Prostate gland (tissue), 2 donors: ENCODE measurements at regions not wholly inside any gene's neighbourhood (a gene's known extent, or its start where the extent isn't known, plus 50 kb on each side); places are given as distances from the start of the nearest gene placed in this dataset.
"Not testable (repeated sequence)": the region's sequence is repeated elsewhere in the genome, so short reads cannot be mapped to it uniquely, and the experiment has no call there.

Experiments
- DNase-seq: peaks from one replicate; pipeline ENCODE4 v3.0.0-alpha.2; 2019; ENCODE audit warnings: low spot score
- H3K27ac ChIP-seq, 2 donors: fragments of 200-600 bp; sonication (generic); 2 replicates each; pipeline ENCODE4 v1.5.1; 2017 to 2019
- H3K27me3 ChIP-seq: fragments of 200-600 bp; sonication (generic); replicated peaks from 2 replicates; pipeline ENCODE4 v1.5.1; 2019; ENCODE audit not compliant: insufficient read depth
- H3K36me3 ChIP-seq, 2 donors: fragments of 200-600 bp; sonication (generic); 1 replicate in 1 of 2; 2 replicates in 1 of 2; pipeline versions ENCODE4 v1.5.1 to v1.8.1; 2017 to 2019
- H3K4me1 ChIP-seq: fragments of 200-600 bp; sonication (generic); replicated peaks from 2 replicates; pipeline ENCODE4 v1.5.1; 2019
- H3K4me3 ChIP-seq, 2 donors: fragments of 200-600 bp; sonication (generic); 2 replicates each; pipeline ENCODE4 v1.5.1; 2017 to 2019
- H3K9me3 ChIP-seq: fragments of 200-600 bp; sonication (generic); 2 replicates; pipeline ENCODE4 v1.5.1; 2017
- POLR2A ChIP-seq: fragments of 450-650 bp; IDR thresholded peaks from one replicate; pipeline ENCODE4 v1.6.1; 2016; ENCODE audit warnings: antibody characterized with exemption, mild to moderate bottlenecking
- POLR2AphosphoS5 ChIP-seq: sonication (generic); formaldehyde crosslinking; IDR thresholded peaks from one replicate; pipeline ENCODE4 v1.6.1; 2017; ENCODE audit warnings: antibody characterized with exemption
- WGBS: methylation state at CpG from one replicate; pipeline ENCODE4 v1.1.5; 2018; 5-methylcytosine and 5-hydroxymethylcytosine counted together
- intact Hi-C: fragments of 100-400 bp; cut with DNase I; formaldehyde crosslinking; loops from one replicate; pipeline ENCODE4 v1.14.2; 2022
- TF ChIP-seq, protein P1 (sequence below), 4 experiments: fragments of 200-600 bp in 2 of 4; fragments of 450-650 bp in 2 of 4; sonication (generic) in 2 of 4; IDR thresholded peaks; 1 replicate in 3 of 4; 2 replicates in 1 of 4; pipeline ENCODE4 v1.5.1; 2016 to 2019; ENCODE audit warnings: antibody characterized with exemption in 4 of 4, mild to moderate bottlenecking in 2 of 4, moderate library complexity in 2 of 4

DNA sequence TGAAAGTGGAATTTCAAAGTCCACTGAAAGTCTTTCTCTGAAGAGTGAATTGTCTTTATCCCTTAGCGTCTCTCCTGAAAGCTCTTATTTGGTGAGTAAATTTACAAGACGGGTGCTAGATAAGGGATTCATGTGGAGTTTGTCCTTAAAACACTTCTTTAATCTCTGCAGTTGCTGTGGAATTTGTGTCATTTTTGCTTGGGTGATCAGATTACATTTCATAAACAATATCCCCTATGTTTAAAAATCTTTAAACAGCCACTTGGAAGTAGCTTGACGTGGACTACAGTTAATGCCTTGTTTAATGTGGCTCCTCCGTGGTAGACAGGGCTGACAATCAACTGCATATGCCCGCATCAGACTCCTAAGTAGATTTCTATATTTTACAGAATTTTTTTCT lies 175.4 kb upstream of the ZNF217 start:
- DNase-seq = no peak
- intact Hi-C loops = no loop called here
- H3K27me3 ChIP-seq = no peaks in the 10 kb centered on the region
- H3K27ac ChIP-seq = no peak overlapping the region
- H3K9me3 ChIP-seq = no peaks in the 10 kb centered on the region
- H3K4me1 ChIP-seq = no peaks in the 10 kb centered on the region
- no peaks in the 10 kb centered on the region for H3K36me3 ChIP-seq
- no peak overlapping the region for H3K4me3 ChIP-seq
- 38% methylated on average over 5 of the region's 5 CpGs for WGBS
- TF ChIP-seq POLR2A (no peak), POLR2AphosphoS5 (no peak)
- TF ChIP-seq, protein P1, sequence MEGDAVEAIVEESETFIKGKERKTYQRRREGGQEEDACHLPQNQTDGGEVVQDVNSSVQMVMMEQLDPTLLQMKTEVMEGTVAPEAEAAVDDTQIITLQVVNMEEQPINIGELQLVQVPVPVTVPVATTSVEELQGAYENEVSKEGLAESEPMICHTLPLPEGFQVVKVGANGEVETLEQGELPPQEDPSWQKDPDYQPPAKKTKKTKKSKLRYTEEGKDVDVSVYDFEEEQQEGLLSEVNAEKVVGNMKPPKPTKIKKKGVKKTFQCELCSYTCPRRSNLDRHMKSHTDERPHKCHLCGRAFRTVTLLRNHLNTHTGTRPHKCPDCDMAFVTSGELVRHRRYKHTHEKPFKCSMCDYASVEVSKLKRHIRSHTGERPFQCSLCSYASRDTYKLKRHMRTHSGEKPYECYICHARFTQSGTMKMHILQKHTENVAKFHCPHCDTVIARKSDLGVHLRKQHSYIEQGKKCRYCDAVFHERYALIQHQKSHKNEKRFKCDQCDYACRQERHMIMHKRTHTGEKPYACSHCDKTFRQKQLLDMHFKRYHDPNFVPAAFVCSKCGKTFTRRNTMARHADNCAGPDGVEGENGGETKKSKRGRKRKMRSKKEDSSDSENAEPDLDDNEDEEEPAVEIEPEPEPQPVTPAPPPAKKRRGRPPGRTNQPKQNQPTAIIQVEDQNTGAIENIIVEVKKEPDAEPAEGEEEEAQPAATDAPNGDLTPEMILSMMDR (IDR thresholded peaks at IDR 0.05) = no peak

DNA sequence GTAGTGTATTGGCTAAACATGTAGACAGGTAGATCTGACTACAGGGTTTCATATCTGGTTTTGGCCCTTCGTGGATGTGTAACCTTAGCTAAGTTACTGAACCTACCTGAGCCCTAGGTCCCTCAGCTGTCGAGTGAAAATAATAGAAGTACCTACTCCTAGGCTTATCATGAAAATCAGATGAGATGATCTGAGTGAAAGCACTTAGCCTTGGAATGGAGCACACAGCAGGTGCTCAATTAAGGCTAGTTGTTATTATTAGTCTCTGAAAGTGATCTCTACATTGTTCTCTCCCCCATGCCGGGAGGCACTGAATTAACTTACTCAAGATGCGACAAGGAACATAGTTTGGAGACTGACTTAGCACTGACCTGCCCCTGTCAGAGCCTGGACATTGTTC lies 174.7 kb upstream of the ZNF217 start:
- Histone ChIP-seq H3K27ac (no peak overlapping the region), H3K4me3 (no peak overlapping the region), H3K27me3 (no peaks in the 10 kb centered on the region), H3K4me1 (peaks cover 4% of the 10 kb centered on the region), H3K36me3 (no peaks in the 10 kb centered on the region), H3K9me3 (no peaks in the 10 kb centered on the region)
- 84% methylated on average over 4 of the region's 4 CpGs for WGBS
- DNase-seq = no peak
- intact Hi-C loops = no loop called here
- TF ChIP-seq POLR2A (no peak), POLR2AphosphoS5 (no peak)
- TF ChIP-seq, protein P1 (IDR thresholded peaks at IDR 0.05) = no peak

DNA sequence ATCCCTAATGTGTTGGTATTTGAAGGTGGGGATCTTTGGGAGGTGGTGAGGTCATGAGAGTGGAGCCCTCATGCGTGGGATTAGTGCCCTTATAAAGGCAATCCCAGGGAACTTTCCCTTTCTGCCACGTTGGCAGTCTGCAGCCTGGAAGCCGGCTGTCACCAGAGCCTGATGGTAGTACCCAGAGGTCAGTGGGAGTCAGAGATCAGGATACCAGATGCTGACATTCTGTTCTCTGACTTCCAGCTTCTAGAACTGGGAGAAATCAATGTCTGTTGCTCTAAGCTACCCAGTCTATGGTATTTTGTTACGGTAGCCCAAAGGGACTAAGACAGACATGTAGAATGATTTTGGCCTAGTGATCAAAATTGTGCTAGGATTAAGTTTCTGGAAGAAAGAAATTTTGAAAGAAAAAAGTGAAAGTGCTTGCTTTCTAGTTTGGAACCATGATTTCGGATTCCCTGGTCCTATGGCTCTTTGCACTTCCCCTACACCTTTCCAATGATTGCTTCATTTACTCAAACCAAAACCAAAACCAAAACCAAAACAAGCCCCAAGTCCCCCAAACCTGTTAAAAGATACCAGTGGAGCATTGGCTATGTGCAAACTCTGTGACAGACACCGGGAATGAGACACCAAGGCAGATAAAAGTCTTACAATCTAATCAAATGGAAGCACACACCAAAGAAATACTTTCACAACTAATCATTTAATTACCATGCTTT lies 173.7 kb upstream of the ZNF217 start:
- 97% methylated on average over 6 of the region's 6 CpGs for WGBS
- H3K9me3 ChIP-seq = no peaks in the 10 kb centered on the region
- no peaks in the 10 kb centered on the region for H3K27me3 ChIP-seq
- no peak overlapping the region for H3K27ac ChIP-seq
- no peak for DNase-seq
- no peak for TF ChIP-seq POLR2A
- no peak for TF ChIP-seq POLR2AphosphoS5
- TF ChIP-seq, protein P1 (IDR thresholded peaks at IDR 0.05) = no peak
- H3K36me3 ChIP-seq = no peaks in the 10 kb centered on the region
- no peak overlapping the region for H3K4me3 ChIP-seq
- intact Hi-C loops = no loop called here
- H3K4me1 ChIP-seq = peaks cover 5% of the 10 kb centered on the region

DNA sequence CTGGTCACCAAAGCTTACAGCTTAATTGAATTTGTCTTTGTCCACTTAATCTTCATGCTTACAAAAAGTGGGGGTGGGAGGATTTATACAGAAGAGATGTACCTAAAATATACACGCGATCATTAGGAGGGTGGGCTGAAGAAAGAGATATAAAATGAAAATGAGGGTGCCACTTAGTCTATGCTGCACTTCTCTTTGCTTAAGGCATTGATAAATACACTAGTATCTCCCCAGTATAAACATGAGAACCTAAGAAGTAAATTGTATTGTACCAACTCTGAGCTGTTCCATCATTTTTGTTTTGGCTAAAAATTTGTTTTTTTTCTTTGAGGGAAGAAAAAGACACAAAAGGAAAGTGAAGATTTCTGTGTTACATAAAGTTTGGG lies 170.8 kb upstream of the ZNF217 start:
- H3K9me3 ChIP-seq = no peaks in the 10 kb centered on the region
- no peaks in the 10 kb centered on the region for H3K36me3 ChIP-seq
- DNase-seq = no peak
- intact Hi-C loops = no loop called here
- peak overlapping the region; percentile 19 to 63 for H3K27ac ChIP-seq
- TF ChIP-seq POLR2A (no peak), POLR2AphosphoS5 (no peak)
- TF ChIP-seq, protein P1 (IDR thresholded peaks at IDR 0.05) = no peak
- H3K4me3 ChIP-seq = no peak overlapping the region
- whole genome bisulfite sequencing = 30% methylated on average over 2 of the region's 2 CpGs
- H3K4me1 ChIP-seq = peaks cover 5% of the 10 kb centered on the region
- no peaks in the 10 kb centered on the region for H3K27me3 ChIP-seq

DNA sequence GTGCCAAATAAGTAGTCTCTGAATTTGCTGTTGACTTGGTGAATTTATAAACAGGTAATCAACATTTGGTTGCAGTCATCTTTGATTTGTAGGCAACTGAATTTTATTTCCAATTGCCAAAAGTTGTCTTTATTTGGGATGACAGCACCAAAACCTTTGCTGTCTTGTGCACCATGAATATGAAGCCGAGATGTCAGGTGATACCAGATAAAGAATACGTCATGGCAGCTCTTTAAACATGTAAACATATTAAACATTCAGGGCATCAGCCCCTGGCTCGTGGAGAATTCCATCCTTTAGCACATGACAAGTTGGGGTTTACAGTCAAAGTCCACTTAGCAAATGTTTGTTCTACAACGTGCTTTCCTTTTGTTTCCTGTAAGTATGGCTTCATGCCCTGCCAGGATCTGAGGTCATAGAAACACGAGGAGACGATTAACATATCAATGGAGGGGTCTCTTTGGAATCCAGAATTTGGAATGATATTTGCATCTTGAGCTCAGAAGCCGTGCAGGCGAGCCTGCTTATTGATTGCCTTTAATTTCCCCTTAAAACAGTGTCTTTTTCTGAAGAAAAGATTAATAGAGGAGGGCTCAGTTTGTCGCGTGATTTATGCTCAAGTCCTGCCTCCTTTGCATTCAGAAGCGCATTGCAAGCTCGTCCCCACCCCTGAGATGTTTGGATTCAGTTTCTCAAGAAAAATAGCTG lies 170.2 kb upstream of the ZNF217 start:
- WGBS = 11% methylated on average over 12 of the region's 12 CpGs
- H3K36me3 ChIP-seq = no peaks in the 10 kb centered on the region

DNA sequence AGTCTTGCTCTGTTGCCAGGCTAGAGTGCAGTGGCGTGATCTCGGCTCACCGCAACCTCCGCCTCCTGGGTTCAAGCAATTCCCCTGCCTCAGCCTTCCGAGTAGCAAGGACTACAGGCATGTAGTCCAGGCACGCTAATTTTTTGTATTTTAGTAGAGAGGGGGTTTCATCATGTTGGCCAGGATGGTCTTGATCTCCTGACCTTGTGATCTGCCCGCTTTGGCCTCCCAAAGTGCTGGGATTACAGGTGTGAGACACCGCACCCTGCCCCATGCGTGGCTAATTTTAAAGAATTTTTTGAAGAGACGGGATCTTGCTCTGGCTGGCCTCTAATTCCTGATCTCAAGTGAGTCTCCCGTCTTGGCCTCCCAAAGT lies 168.8 kb upstream of the ZNF217 start:
- H3K27ac ChIP-seq, H3K4me1 ChIP-seq, H3K27me3 ChIP-seq, DNase-seq, H3K4me3 ChIP-seq, H3K9me3 ChIP-seq, H3K36me3 ChIP-seq, intact Hi-C loops: not testable (repeated sequence)
- WGBS = 99% methylated on average over 11 of the region's 11 CpGs

More for the DNA sequence above, 170.2 kb upstream of the ZNF217 start:
- Histone ChIP-seq H3K27me3 (no peaks in the 10 kb centered on the region), H3K27ac (peak overlapping the region; percentile 19 to 63), H3K4me3 (no peak overlapping the region), H3K9me3 (no peaks in the 10 kb centered on the region), H3K4me1 (peaks cover 5% of the 10 kb centered on the region)
- TF ChIP-seq, protein P1 (IDR thresholded peaks at IDR 0.05) = no peak
- TF ChIP-seq POLR2AphosphoS5 (peak; percentile 86), POLR2A (no peak)
- peak; percentile 68 for DNase-seq
- intact Hi-C loops = no loop called here
